Endothelial cell of umbilical vein (primary cell): ENCODE measurements at regions not wholly inside any gene's neighbourhood (a gene's known extent, or its start where the extent isn't known, plus 50 kb on each side); places are given as distances from the start of the nearest gene placed in this dataset.

Source experiments
- BruUV-seq: library from RNA; stranded (reverse); fragments of 400-500 nt; replicated peaks from 2 replicates; lab custom pipeline; 2021; lab: Mats Ljungman, UMichigan
- CTCF ChIA-PET: fragments of 300-600, 350-600 bp; sonication (Branson Sonifier 250); formaldehyde crosslinking; loops from one replicate; lab custom pipeline; 2021; ENCODE audit warnings: antibody characterized with exemption, inconsistent platforms; lab: Charles Lee
- POLR2A ChIA-PET: fragments of 300-600, 350-600 bp; sonication (Branson Sonifier 250); formaldehyde crosslinking; loops from one replicate; lab custom pipeline; 2021; ENCODE audit warnings: antibody characterized with exemption, inconsistent platforms; lab: Charles Lee
- DNase-seq: peaks from one replicate; pipeline ENCODE4 v3.0.0-alpha.2; 2011; ENCODE audit warnings: low read depth, low spot score
- FAIRE-seq: peaks from 2 replicates; lab custom pipeline; 2011; peaks lifted over from hg19 to GRCh38; lab: Jason Lieb, UNC
- H2AFZ ChIP-seq: 2 replicates; pipeline ENCODE4 v1.6.0; 2012; ENCODE audit warnings: low read depth, low read length, control low read depth, inconsistent platforms
- H3K27ac ChIP-seq: 2 replicates; pipeline ENCODE4 v1.5.1; 2011; ENCODE audit warnings: low read depth, mild to moderate bottlenecking, control low read depth, low read length, moderate library complexity; ENCODE audit not compliant: insufficient read depth
- H3K27me3 ChIP-seq, 2 experiments: 2 replicates each; pipeline versions ENCODE4 v1.6.0 to v1.6.1; 2011; ENCODE audit warnings: low read length in 2 of 2, mixed read lengths in 1 of 2; ENCODE audit not compliant: control insufficient read depth in 2 of 2, insufficient read depth in 2 of 2
- H3K36me3 ChIP-seq, 2 experiments: 2 replicates in 1 of 2; 3 replicates in 1 of 2; pipeline ENCODE4 v1.5.1; 2011; ENCODE audit warnings: low read length in 2 of 2, mild to moderate bottlenecking in 1 of 2, moderate library complexity in 1 of 2; ENCODE audit not compliant: control insufficient read depth in 2 of 2, insufficient read depth in 2 of 2; ENCODE audit errors: extremely low read depth in 1 of 2
- H3K4me1 ChIP-seq: 3 replicates; pipeline ENCODE4 v1.5.1; 2011; ENCODE audit warnings: mild to moderate bottlenecking, low read length; ENCODE audit not compliant: control insufficient read depth, insufficient read depth; ENCODE audit errors: extremely low read depth
- H3K4me2 ChIP-seq: 2 replicates; pipeline ENCODE4 v1.6.1; 2011; ENCODE audit warnings: low read length, control low read depth, mixed read lengths; ENCODE audit not compliant: insufficient read depth
- H3K4me3 ChIP-seq, 3 experiments: fragments of 200-600 bp in 1 of 3; sonication (generic), shearing (Covaris generic) in 1 of 3; replicated peaks in 1 of 3; 2 replicates each; pipeline ENCODE4 v1.5.1; 2011 to 2016; ENCODE audit warnings: control low read depth in 3 of 3, low read length in 3 of 3, mild to moderate bottlenecking in 2 of 3, inconsistent platforms in 1 of 3, low read depth in 1 of 3, moderate library complexity in 1 of 3; ENCODE audit not compliant: insufficient read depth in 1 of 3
- H3K79me2 ChIP-seq: 2 replicates; pipeline ENCODE4 v1.6.0; 2012; ENCODE audit warnings: low read length, inconsistent platforms; ENCODE audit not compliant: control insufficient read depth, insufficient read depth
- H3K9ac ChIP-seq: replicated peaks from 2 replicates; pipeline ENCODE3; 2011; ENCODE audit warnings: low read length, control low read depth; ENCODE audit not compliant: insufficient read depth; ENCODE audit errors: extremely low read depth
- H3K9me1 ChIP-seq: replicated peaks from 3 replicates; pipeline ENCODE4 v1.6.0; 2011; ENCODE audit warnings: mild to moderate bottlenecking, low read length; ENCODE audit not compliant: control insufficient read depth, insufficient read depth; ENCODE audit errors: extremely low read depth
- H3K9me3 ChIP-seq: replicated peaks from 2 replicates; pipeline ENCODE4 v1.5.1; 2012; ENCODE audit warnings: low read length, inconsistent platforms; ENCODE audit not compliant: control insufficient read depth, insufficient read depth
- H4K20me1 ChIP-seq: replicated peaks from 2 replicates; pipeline ENCODE3; 2011; ENCODE audit warnings: mild to moderate bottlenecking, low read length; ENCODE audit not compliant: control insufficient read depth, insufficient read depth; ENCODE audit errors: extremely low read depth
- EZH2 ChIP-seq: IDR thresholded peaks from 2 replicates; pipeline ENCODE4 v1.6.1; 2012; ENCODE audit warnings: borderline replicate concordance, low read depth, mild to moderate bottlenecking, moderate library complexity, low read length, inconsistent platforms; ENCODE audit not compliant: severe bottlenecking
- FOS ChIP-seq: IDR thresholded peaks from 2 replicates; pipeline ENCODE4 v1.6.1; 2011; ENCODE audit warnings: mild to moderate bottlenecking, low read length, moderate library complexity, borderline replicate concordance; ENCODE audit not compliant: insufficient read depth
- GATA2 ChIP-seq: IDR thresholded peaks from 2 replicates; pipeline ENCODE4 v1.7.0; 2011; ENCODE audit warnings: low read depth, mild to moderate bottlenecking, moderate library complexity, mixed read lengths, low read length; ENCODE audit not compliant: insufficient read length, insufficient read depth
- JUN ChIP-seq: IDR thresholded peaks from 2 replicates; pipeline ENCODE4 v1.6.1; 2011; ENCODE audit warnings: borderline replicate concordance, low read depth; ENCODE audit not compliant: insufficient read length, insufficient read depth
- MYC ChIP-seq: IDR thresholded peaks from one replicate; pipeline ENCODE4 v1.6.1; 2011; ENCODE audit warnings: mild to moderate bottlenecking, low read depth, low read length
- POLR2A ChIP-seq: IDR thresholded peaks from 2 replicates; pipeline ENCODE4 v1.6.1; 2012; ENCODE audit warnings: low read depth, mild to moderate bottlenecking, control low read depth, low read length
- POLR2AphosphoS5 ChIP-seq: IDR thresholded peaks from 2 replicates; pipeline ENCODE4 v1.6.1; 2012; ENCODE audit warnings: low read depth, mild to moderate bottlenecking, control low read depth, low read length, moderate library complexity; ENCODE audit not compliant: insufficient read depth
- dilution Hi-C: fragments of 300-500 bp; cut with MboI; formaldehyde crosslinking; loops from one replicate; pipeline ENCODE4 v1.15.0; 2019; ENCODE audit warnings: low sequenced_read_pairs; ENCODE audit not compliant: extremely low pct_ligation_motif_present
- intact Hi-C: fragments of 100-400 bp; cut with micrococcal nuclease; formaldehyde crosslinking; loops from one replicate; pipeline ENCODE4 v1.10.0; 2022
- TF ChIP-seq, protein P1 (sequence below): IDR thresholded peaks from 2 replicates; pipeline ENCODE4 v1.6.1; 2011; ENCODE audit not compliant: insufficient read depth, insufficient read length
- TF ChIP-seq, protein P2 (sequence below), 2 donors: IDR thresholded peaks; 1 replicate in 1 of 2; 2 replicates in 1 of 2; pipeline ENCODE4 v1.5.1; 2011; ENCODE audit warnings: low read length in 2 of 2, mild to moderate bottlenecking in 2 of 2, moderate library complexity in 2 of 2, control low read depth in 1 of 2, inconsistent platforms in 1 of 2, low read depth in 1 of 2; ENCODE audit not compliant: insufficient read depth in 1 of 2; ENCODE audit errors: extremely low read depth in 1 of 2

DNA sequence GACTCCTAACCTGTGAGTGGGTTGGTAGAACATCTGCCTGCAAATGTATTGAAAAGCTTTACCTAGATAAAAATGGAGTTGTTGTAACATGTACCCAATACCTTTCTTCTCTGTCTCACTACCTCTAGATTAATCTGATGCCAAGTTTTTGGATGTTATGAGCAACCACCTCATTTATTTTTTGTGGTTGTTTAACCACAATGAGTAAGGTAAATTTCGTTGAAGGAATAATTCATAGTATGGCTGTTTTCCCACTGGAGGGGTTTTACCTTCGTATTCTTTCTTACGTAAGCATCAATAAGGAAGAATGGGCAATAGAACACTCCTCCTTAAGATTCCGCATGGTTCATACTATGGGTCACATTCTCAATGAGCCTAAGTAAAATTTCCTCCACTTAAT, 165.4 kb downstream of the CDH26 start:
- Histone ChIP-seq H3K9ac (no peak overlapping the region), H3K9me1 (no peaks in the 10 kb centered on the region), H3K4me1 (no peaks in the 10 kb centered on the region), H3K4me2 (no peak overlapping the region), H3K4me3 (no peak overlapping the region), H3K79me2 (no peaks in the 10 kb centered on the region), H3K9me3 (peaks cover 5% of the 10 kb centered on the region), H3K36me3 (no peaks in the 10 kb centered on the region), H3K27ac (no peak overlapping the region), H2AFZ (no peak overlapping the region), H3K27me3 (no peaks in the 10 kb centered on the region), H4K20me1 (no peaks in the 10 kb centered on the region)
- no TSS peak for BruUV-seq
- POLR2A ChIA-PET: no interaction called here
- TF ChIP-seq POLR2A (no peak), FOS (no peak), POLR2AphosphoS5 (no peak), MYC (no peak), EZH2 (no peak), JUN (no peak), GATA2 (no peak)
- TF ChIP-seq, protein P1, sequence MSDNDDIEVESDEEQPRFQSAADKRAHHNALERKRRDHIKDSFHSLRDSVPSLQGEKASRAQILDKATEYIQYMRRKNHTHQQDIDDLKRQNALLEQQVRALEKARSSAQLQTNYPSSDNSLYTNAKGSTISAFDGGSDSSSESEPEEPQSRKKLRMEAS: no peak
- TF ChIP-seq, protein P2, sequence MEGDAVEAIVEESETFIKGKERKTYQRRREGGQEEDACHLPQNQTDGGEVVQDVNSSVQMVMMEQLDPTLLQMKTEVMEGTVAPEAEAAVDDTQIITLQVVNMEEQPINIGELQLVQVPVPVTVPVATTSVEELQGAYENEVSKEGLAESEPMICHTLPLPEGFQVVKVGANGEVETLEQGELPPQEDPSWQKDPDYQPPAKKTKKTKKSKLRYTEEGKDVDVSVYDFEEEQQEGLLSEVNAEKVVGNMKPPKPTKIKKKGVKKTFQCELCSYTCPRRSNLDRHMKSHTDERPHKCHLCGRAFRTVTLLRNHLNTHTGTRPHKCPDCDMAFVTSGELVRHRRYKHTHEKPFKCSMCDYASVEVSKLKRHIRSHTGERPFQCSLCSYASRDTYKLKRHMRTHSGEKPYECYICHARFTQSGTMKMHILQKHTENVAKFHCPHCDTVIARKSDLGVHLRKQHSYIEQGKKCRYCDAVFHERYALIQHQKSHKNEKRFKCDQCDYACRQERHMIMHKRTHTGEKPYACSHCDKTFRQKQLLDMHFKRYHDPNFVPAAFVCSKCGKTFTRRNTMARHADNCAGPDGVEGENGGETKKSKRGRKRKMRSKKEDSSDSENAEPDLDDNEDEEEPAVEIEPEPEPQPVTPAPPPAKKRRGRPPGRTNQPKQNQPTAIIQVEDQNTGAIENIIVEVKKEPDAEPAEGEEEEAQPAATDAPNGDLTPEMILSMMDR (IDR thresholded peaks at IDR 0.05; ENCODE audit: extremely low read depth in 1 of 2, insufficient read depth in 1 of 2, low read depth in 1 of 2, low read length in 2 of 2): no peak
- intact Hi-C loops (no loop called here), dilution Hi-C loops (no loop called here)
- CTCF ChIA-PET: no interaction called here
- DNase-seq: no peak
- FAIRE-seq: no peak
